HK-2 (cell line): ENCODE measurements at regions not wholly inside any gene's neighbourhood (a gene's known extent, or its start where the extent isn't known, plus 50 kb on each side); places are given as distances from the start of the nearest gene placed in this dataset.

ENCODE experiments used
- DNase-seq: peaks from one replicate; pipeline ENCODE4 v3.0.0-alpha.2; 2018; ENCODE audit not compliant: unreplicated experiment

GRCh38 chr9:107650995-107651394 is 161.4 kb upstream of the KLF4 start:
- no peak for DNase-seq

- DNase-seq: no peak
Observed at GRCh38 chr9:107650321-107650720, 160.8 kb upstream of the KLF4 start.

GRCh38 chr9:107648153-107648715 is 158.7 kb upstream of the KLF4 start:
- DNase-seq: no peak

GRCh38 chr9:107647611-107648010 is 158.0 kb upstream of the KLF4 start:
- DNase-seq: no peak

- no peak for DNase-seq
Observed at GRCh38 chr9:107647141-107647540, 157.6 kb upstream of the KLF4 start.

GRCh38 chr9:107645464-107645833 is 155.9 kb upstream of the KLF4 start:
- DNase-seq: no peak

GRCh38 chr9:107644733-107645463 is 155.3 kb upstream of the KLF4 start:
- DNase-seq: no peak

GRCh38 chr9:107639426-107639825 is 149.9 kb upstream of the KLF4 start:
- DNase-seq: no peak

GRCh38 chr9:107638521-107639310 is 149.1 kb upstream of the KLF4 start:
- DNase-seq: no peak

- no peak for DNase-seq
Observed at GRCh38 chr9:107637421-107638420, 148.2 kb upstream of the KLF4 start.

- no peak for DNase-seq
Observed at GRCh38 chr9:107636571-107637381, 147.2 kb upstream of the KLF4 start.

GRCh38 chr9:107635803-107636174 is 146.2 kb upstream of the KLF4 start:
- DNase-seq: no peak

- no peak for DNase-seq
Observed at GRCh38 chr9:107635101-107635802, 145.7 kb upstream of the KLF4 start.

GRCh38 chr9:107633406-107633805 is 143.8 kb upstream of the KLF4 start:
- DNase-seq: no peak

- DNase-seq: no peak
Observed at GRCh38 chr9:107632661-107633060, 143.1 kb upstream of the KLF4 start.

- no peak for DNase-seq
Observed at GRCh38 chr9:107632216-107632615, 142.6 kb upstream of the KLF4 start.

GRCh38 chr9:107631788-107632187 is 142.2 kb upstream of the KLF4 start:
- no peak for DNase-seq

- no peak for DNase-seq
Observed at GRCh38 chr9:107630156-107630555, 140.6 kb upstream of the KLF4 start.

- DNase-seq: no peak
Observed at GRCh38 chr9:107628444-107628843, 138.9 kb upstream of the KLF4 start.

- DNase-seq: no peak
Observed at GRCh38 chr9:107627781-107628180, 138.2 kb upstream of the KLF4 start.
